ENCODE measurements at regions not wholly inside any gene's neighbourhood (a gene's known extent, or its start where the extent isn't known, plus 50 kb on each side); places are given as distances from the start of the nearest gene placed in this dataset.
"Not testable (repeated sequence)": the region's sequence is repeated elsewhere in the genome, so short reads cannot be mapped to it uniquely, and the experiment has no call there.

- WGBS, 2 donors, result 92 to 98% methylated on average over 2 of the region's 2 CpGs
- H3K27ac ChIP-seq, result no peak overlapping the region
- no peak overlapping the region for H3K4me3 ChIP-seq (replicated peaks in 1 of 3)
- no peak for TF ChIP-seq CTCF (IDR thresholded peaks at IDR 0.05)
- TF ChIP-seq POLR2A (IDR thresholded peaks at IDR 0.05), result no peak
- no peaks in the 10 kb centered on the region for H3K9me3 ChIP-seq
- H3K4me1 ChIP-seq, result no peaks in the 10 kb centered on the region
- DNase-seq, result no peak
- intact Hi-C loops (cut with DNase I), result no loop called here
- no peaks in the 10 kb centered on the region for H3K27me3 ChIP-seq
- no peaks in the 10 kb centered on the region for H3K36me3 ChIP-seq
Measured at GRCh38 chr4:143819029-143819428, 86.3 kb downstream of the GYPE start.

GRCh38 chr4:143817866-143818265 lies 87.5 kb downstream of the GYPE start:
- 93 to 94% methylated on average over 1 of the region's 1 CpG for WGBS, 2 donors
- DNase-seq; H3K27ac ChIP-seq; H3K4me3 ChIP-seq (replicated peaks in 1 of 3); intact Hi-C loops (cut with DNase I); H3K27me3 ChIP-seq; H3K36me3 ChIP-seq; H3K9me3 ChIP-seq; H3K4me1 ChIP-seq: not testable (repeated sequence)

DNA sequence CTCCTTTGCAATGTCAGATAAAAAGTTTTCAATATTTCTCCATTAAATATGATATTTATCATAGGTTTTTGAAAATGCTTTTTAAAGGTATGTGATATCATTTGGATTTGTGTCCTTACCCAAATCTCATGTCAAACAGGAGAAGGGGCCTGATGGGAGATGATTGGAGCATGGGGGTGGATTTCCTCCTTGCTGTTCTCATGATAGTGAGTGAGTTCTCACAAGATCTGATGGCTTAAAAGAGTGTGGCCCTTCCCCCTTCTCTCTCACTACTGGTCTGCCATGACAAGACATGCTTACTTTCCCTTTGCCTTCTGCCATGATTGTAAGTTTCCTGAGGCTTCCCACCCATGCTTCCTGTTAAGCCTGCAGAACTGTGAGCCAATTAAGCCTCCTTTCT lies 90.0 kb downstream of the GYPE start:
- H3K27ac ChIP-seq; DNase-seq; H3K4me3 ChIP-seq (replicated peaks in 1 of 3); H3K27me3 ChIP-seq; intact Hi-C loops (cut with DNase I); H3K36me3 ChIP-seq; H3K4me1 ChIP-seq; H3K9me3 ChIP-seq: not testable (repeated sequence)

DNA sequence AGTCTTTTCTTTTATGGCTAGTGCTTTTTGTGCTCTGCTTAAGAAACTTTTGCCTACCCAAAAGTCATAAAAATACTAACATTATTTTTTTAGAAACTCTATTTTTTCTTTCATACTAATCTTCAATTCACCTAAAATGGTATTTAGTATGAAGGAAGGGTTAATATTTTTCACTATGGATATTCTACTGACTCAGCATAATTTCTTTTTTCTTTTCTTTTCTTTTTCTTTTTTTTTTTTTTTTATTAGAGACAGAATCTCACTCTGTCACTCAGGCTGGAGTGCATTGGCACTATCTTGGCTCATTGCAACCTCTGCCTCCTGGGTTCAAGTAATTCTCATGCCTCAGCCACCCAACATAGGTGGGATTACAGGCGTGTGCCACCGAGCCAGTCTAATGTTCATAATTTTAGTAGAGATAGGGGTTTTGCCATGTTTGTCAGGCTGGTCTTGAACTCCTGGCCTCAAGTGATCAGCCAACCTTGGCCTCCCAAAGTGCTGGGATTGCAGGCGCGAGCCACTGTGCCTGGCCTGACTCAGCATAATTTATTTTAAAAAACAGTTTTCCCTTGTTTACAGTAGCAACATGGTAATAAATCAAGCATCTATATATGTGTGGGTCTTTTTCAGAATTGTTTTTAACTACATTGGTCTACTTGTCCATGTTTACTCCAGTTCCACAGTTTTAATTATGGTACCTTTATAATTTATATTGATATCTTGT lies 91.8 kb downstream of the GYPE start:
- H3K4me1 ChIP-seq; H3K27me3 ChIP-seq; intact Hi-C loops (cut with DNase I); DNase-seq; H3K36me3 ChIP-seq; H3K27ac ChIP-seq; H3K4me3 ChIP-seq (replicated peaks in 1 of 3); H3K9me3 ChIP-seq: not testable (repeated sequence)
- 89% methylated on average over 4 of the region's 4 CpGs for WGBS, 2 donors

- intact Hi-C loops (cut with DNase I); H3K4me1 ChIP-seq; DNase-seq; H3K27ac ChIP-seq; H3K9me3 ChIP-seq; H3K27me3 ChIP-seq; H3K4me3 ChIP-seq (replicated peaks in 1 of 3); H3K36me3 ChIP-seq: not testable (repeated sequence)
- 86 to 98% methylated on average over 1 of the region's 1 CpG for WGBS, 2 donors
Measured at GRCh38 chr4:143791693-143792092, 91.2 kb upstream of the FREM3 start.

GRCh38 chr4:143790425-143790824 lies 90.0 kb upstream of the FREM3 start:
- WGBS, 2 donors, result 32 to 37% methylated on average over 3 of the region's 3 CpGs
- intact Hi-C loops (cut with DNase I); H3K4me1 ChIP-seq; H3K4me3 ChIP-seq (replicated peaks in 1 of 3); H3K27me3 ChIP-seq; H3K27ac ChIP-seq; H3K9me3 ChIP-seq; H3K36me3 ChIP-seq: not testable (repeated sequence)
- peak; percentile 60 to 75 for DNase-seq

GRCh38 chr4:143789618-143790017 lies 89.1 kb upstream of the FREM3 start:
- H3K27ac ChIP-seq; H3K4me1 ChIP-seq; H3K36me3 ChIP-seq; H3K27me3 ChIP-seq; H3K9me3 ChIP-seq; DNase-seq; intact Hi-C loops (cut with DNase I); H3K4me3 ChIP-seq (replicated peaks in 1 of 3): not testable (repeated sequence)
- WGBS, 2 donors, result 85 to 91% methylated on average over 2 of the region's 2 CpGs

DNA sequence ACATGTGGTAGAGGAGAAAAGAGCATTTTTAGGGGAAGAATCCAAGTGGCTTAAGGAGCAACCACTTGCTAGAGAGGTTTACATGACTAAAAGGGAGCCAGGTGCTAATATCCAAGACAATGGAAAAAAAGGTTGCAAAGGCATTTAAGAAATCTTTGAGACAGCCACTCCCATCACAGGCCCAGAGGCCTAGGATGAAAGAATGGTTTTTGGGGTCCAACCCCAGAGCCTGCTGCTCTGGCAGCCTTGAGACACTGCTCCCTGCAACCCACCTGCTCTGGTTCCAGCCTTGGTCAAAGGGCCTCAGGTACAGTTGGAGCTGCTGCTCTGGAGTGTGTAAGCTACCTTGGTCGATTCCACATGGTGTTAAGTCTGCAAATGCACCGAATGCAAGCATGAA lies 84.1 kb upstream of the FREM3 start:
- H3K36me3 ChIP-seq, result no peaks in the 10 kb centered on the region
- TF ChIP-seq CTCF (IDR thresholded peaks at IDR 0.05), result no peak
- TF ChIP-seq POLR2A (IDR thresholded peaks at IDR 0.05), result no peak
- DNase-seq, result no peak
- 100% methylated on average over 2 of the region's 2 CpGs; no CpG with 5 or more reads in 1 of the 2 donors for WGBS, 2 donors
- H3K4me3 ChIP-seq (replicated peaks in 1 of 3), result no peak overlapping the region
- no peak overlapping the region for H3K27ac ChIP-seq
- no peaks in the 10 kb centered on the region for H3K9me3 ChIP-seq
- H3K4me1 ChIP-seq, result no peaks in the 10 kb centered on the region
- H3K27me3 ChIP-seq, result no peaks in the 10 kb centered on the region
- intact Hi-C loops (cut with DNase I), result no loop called here

All from thyroid gland (tissue), 4 donors.